Neural cell (in vitro differentiated cells): ENCODE measurements at regions not wholly inside any gene's neighbourhood (a gene's known extent, or its start where the extent isn't known, plus 50 kb on each side); places are given as distances from the start of the nearest gene placed in this dataset.

Source experiments
- H2AFZ ChIP-seq: fragments of 200-600, 300-800 bp; sonication (generic), shearing (Covaris generic); 2 replicates; pipeline ENCODE4 v1.6.0; 2014; ENCODE audit warnings: low read depth, mild to moderate bottlenecking, antibody characterized with exemption, low read length, moderate library complexity
- H3F3A ChIP-seq: fragments of 200-600 bp; shearing (Covaris generic); 2 replicates; pipeline ENCODE4 v1.6.1; 2016; ENCODE audit warnings: mild to moderate bottlenecking, moderate library complexity, mixed read lengths, antibody characterized with exemption, low read length; ENCODE audit not compliant: insufficient read depth, poor library complexity, severe bottlenecking
- H3K27ac ChIP-seq: fragments of 200-600, 300-800 bp; sonication (generic), shearing (Covaris generic); 2 replicates; pipeline ENCODE4 v1.5.1; 2014; ENCODE audit warnings: mild to moderate bottlenecking, low read length, moderate library complexity
- H3K27me3 ChIP-seq: fragments of 300-800, 200-600 bp; sonication (generic), shearing (Covaris generic); 2 replicates; pipeline ENCODE4 v1.6.0; 2014; ENCODE audit warnings: mild to moderate bottlenecking, low read depth, low read length, moderate library complexity; ENCODE audit not compliant: insufficient read depth
- H3K36me3 ChIP-seq: fragments of 300-800, 200-600 bp; sonication (generic), shearing (Covaris generic); 2 replicates; pipeline ENCODE4 v1.5.1; 2014; ENCODE audit warnings: mild to moderate bottlenecking, antibody characterized with exemption, low read length, moderate library complexity; ENCODE audit not compliant: insufficient read depth
- H3K4me2 ChIP-seq: fragments of 300-800, 200-600 bp; sonication (generic), shearing (Covaris generic); 2 replicates; pipeline ENCODE4 v1.6.0; 2014; ENCODE audit warnings: mild to moderate bottlenecking, low read length
- H3K4me3 ChIP-seq: fragments of 300-800, 200-600 bp; sonication (generic), shearing (Covaris generic); 2 replicates; pipeline ENCODE4 v1.5.1; 2014; ENCODE audit warnings: mild to moderate bottlenecking, low read length, moderate library complexity
- H3K79me2 ChIP-seq: fragments of 200-600 bp; shearing (Covaris generic); replicated peaks from 2 replicates; pipeline ENCODE4 v1.6.0; 2014; ENCODE audit warnings: mild to moderate bottlenecking, low read length, moderate library complexity; ENCODE audit not compliant: insufficient read depth
- H3K9ac ChIP-seq: fragments of 300-800, 200-600 bp; sonication (generic), shearing (Covaris generic); 2 replicates; pipeline ENCODE4 v1.6.1; 2016; ENCODE audit warnings: mild to moderate bottlenecking, low read length, mixed read lengths
- H3K9me2 ChIP-seq: fragments of 200-600 bp; shearing (Covaris generic); 2 replicates; pipeline ENCODE4 v1.6.1; 2016; ENCODE audit warnings: mild to moderate bottlenecking, low read length, mixed read lengths; ENCODE audit not compliant: insufficient read depth
- H3K9me3 ChIP-seq: fragments of 200-600, 300-800 bp; sonication (generic), shearing (Covaris generic); 2 replicates; pipeline ENCODE4 v1.6.1; 2016; ENCODE audit warnings: mild to moderate bottlenecking, mixed run types, low read length, moderate library complexity, mixed read lengths
- H4K20me1 ChIP-seq: fragments of 200-600 bp; shearing (Covaris generic); 2 replicates; pipeline ENCODE4 v1.6.1; 2016; ENCODE audit warnings: mild to moderate bottlenecking, mixed run types; ENCODE audit not compliant: insufficient read depth
- EP300 ChIP-seq: fragments of 450-650 bp; conservative IDR thresholded peaks from 2 replicates; pipeline ENCODE4 v1.6.1; 2014; ENCODE audit warnings: antibody characterized with exemption, mild to moderate bottlenecking, moderate library complexity; ENCODE audit not compliant: poor library complexity, severe bottlenecking
- EZH2 ChIP-seq: fragments of 200-600, 300-800 bp; shearing (Covaris generic), sonication (generic); IDR thresholded peaks from 2 replicates; pipeline ENCODE4 v1.6.1; 2014; ENCODE audit warnings: antibody characterized with exemption, low read length, borderline replicate concordance, mild to moderate bottlenecking; ENCODE audit not compliant: insufficient read depth, poor library complexity, severe bottlenecking
- MXI1 ChIP-seq: fragments of 450-650 bp; conservative IDR thresholded peaks from 2 replicates; pipeline ENCODE4 v1.6.1; 2014; ENCODE audit warnings: antibody characterized with exemption, mild to moderate bottlenecking; ENCODE audit not compliant: poor library complexity, severe bottlenecking
- POLR2AphosphoS5 ChIP-seq: IDR thresholded peaks from 2 replicates; pipeline ENCODE4 v1.6.1; 2012
- RAD21 ChIP-seq: fragments of 450-650 bp; conservative IDR thresholded peaks from 2 replicates; pipeline ENCODE4 v1.6.1; 2014; ENCODE audit warnings: antibody characterized with exemption, mild to moderate bottlenecking, moderate library complexity
- SMC3 ChIP-seq: fragments of 450-650 bp; conservative IDR thresholded peaks from 2 replicates; pipeline ENCODE4 v1.6.1; 2014; ENCODE audit warnings: antibody characterized with exemption, mild to moderate bottlenecking, moderate library complexity; ENCODE audit not compliant: poor library complexity
- TAF1 ChIP-seq: IDR thresholded peaks from 2 replicates; pipeline ENCODE4 v1.6.1; 2012; ENCODE audit warnings: low read depth
- TF ChIP-seq, protein P1 (sequence below): fragments of 450-650 bp; IDR thresholded peaks from 2 replicates; pipeline ENCODE4 v1.5.1; 2014; ENCODE audit warnings: antibody characterized with exemption, mild to moderate bottlenecking, moderate library complexity; ENCODE audit not compliant: poor library complexity, severe bottlenecking
- TF ChIP-seq, protein P2 (sequence below): IDR thresholded peaks from 2 replicates; pipeline ENCODE4 v1.6.1; 2012; ENCODE audit warnings: borderline replicate concordance

- no peak for TF ChIP-seq MXI1
These were observed 496.9 kb upstream of the ZMIZ1 start (continued) for GRCh38 chr10:78571891-78572290.

- Histone ChIP-seq H4K20me1 (no peaks in the 10 kb centered on the region), H3K4me2 (no peak overlapping the region), H3K27ac (no peak overlapping the region), H3K36me3 (no peaks in the 10 kb centered on the region), H3K9me3 (no peaks in the 10 kb centered on the region), H2AFZ (no peak overlapping the region), H3K9me2 (no peaks in the 10 kb centered on the region), H3K9ac (no peak overlapping the region), H3K79me2 (no peaks in the 10 kb centered on the region), H3K27me3 (no peaks in the 10 kb centered on the region), H3K4me3 (no peak overlapping the region), H3F3A (no peaks in the 10 kb centered on the region)
- TF ChIP-seq RAD21 = no peak
- no peak for TF ChIP-seq EP300
- TF ChIP-seq EZH2 = no peak
- TF ChIP-seq, protein P1, sequence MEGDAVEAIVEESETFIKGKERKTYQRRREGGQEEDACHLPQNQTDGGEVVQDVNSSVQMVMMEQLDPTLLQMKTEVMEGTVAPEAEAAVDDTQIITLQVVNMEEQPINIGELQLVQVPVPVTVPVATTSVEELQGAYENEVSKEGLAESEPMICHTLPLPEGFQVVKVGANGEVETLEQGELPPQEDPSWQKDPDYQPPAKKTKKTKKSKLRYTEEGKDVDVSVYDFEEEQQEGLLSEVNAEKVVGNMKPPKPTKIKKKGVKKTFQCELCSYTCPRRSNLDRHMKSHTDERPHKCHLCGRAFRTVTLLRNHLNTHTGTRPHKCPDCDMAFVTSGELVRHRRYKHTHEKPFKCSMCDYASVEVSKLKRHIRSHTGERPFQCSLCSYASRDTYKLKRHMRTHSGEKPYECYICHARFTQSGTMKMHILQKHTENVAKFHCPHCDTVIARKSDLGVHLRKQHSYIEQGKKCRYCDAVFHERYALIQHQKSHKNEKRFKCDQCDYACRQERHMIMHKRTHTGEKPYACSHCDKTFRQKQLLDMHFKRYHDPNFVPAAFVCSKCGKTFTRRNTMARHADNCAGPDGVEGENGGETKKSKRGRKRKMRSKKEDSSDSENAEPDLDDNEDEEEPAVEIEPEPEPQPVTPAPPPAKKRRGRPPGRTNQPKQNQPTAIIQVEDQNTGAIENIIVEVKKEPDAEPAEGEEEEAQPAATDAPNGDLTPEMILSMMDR = no peak
- no peak for TF ChIP-seq SMC3
- TF ChIP-seq TAF1 = no peak
These were observed 496.2 kb upstream of the ZMIZ1 start for GRCh38 chr10:78572565-78572964.

DNA sequence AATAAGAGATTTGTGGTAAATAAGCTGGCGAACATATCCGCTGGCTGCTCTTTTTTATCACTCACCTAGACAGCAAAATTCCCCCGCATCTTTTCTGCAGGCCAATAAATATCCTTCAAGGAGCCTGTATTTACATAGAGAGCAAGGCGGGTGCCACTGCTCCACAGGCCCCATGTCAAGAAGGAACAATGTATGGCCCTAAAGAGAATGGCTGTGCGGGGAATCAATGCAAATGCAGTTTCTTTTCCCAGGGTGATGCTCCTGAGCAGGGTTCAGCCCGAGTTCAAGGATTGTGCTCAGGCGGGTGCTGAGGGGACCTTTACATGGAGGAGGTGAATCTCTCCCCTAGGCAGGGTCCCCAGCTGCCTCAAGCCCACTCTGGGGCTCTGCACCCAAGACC, 494.2 kb upstream of the ZMIZ1 start:
- Histone ChIP-seq H3K9me2 (no peaks in the 10 kb centered on the region), H3K27me3 (no peaks in the 10 kb centered on the region), H4K20me1 (no peaks in the 10 kb centered on the region), H3K4me3 (no peak overlapping the region), H3F3A (no peaks in the 10 kb centered on the region), H3K9me3 (no peaks in the 10 kb centered on the region), H3K4me2 (no peak overlapping the region), H3K79me2 (no peaks in the 10 kb centered on the region), H3K9ac (no peak overlapping the region), H2AFZ (no peak overlapping the region), H3K27ac (no peak overlapping the region), H3K36me3 (no peaks in the 10 kb centered on the region)
- TF ChIP-seq, protein P2, sequence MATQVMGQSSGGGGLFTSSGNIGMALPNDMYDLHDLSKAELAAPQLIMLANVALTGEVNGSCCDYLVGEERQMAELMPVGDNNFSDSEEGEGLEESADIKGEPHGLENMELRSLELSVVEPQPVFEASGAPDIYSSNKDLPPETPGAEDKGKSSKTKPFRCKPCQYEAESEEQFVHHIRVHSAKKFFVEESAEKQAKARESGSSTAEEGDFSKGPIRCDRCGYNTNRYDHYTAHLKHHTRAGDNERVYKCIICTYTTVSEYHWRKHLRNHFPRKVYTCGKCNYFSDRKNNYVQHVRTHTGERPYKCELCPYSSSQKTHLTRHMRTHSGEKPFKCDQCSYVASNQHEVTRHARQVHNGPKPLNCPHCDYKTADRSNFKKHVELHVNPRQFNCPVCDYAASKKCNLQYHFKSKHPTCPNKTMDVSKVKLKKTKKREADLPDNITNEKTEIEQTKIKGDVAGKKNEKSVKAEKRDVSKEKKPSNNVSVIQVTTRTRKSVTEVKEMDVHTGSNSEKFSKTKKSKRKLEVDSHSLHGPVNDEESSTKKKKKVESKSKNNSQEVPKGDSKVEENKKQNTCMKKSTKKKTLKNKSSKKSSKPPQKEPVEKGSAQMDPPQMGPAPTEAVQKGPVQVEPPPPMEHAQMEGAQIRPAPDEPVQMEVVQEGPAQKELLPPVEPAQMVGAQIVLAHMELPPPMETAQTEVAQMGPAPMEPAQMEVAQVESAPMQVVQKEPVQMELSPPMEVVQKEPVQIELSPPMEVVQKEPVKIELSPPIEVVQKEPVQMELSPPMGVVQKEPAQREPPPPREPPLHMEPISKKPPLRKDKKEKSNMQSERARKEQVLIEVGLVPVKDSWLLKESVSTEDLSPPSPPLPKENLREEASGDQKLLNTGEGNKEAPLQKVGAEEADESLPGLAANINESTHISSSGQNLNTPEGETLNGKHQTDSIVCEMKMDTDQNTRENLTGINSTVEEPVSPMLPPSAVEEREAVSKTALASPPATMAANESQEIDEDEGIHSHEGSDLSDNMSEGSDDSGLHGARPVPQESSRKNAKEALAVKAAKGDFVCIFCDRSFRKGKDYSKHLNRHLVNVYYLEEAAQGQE = no peak
- TF ChIP-seq POLR2AphosphoS5 (no peak), SMC3 (no peak), MXI1 (no peak), TAF1 (no peak), EZH2 (no peak), RAD21 (no peak), EP300 (no peak)
- TF ChIP-seq, protein P1 = no peak
